Right atrium auricular region (tissue), 2 donors: ENCODE measurements at regions not wholly inside any gene's neighbourhood (a gene's known extent, or its start where the extent isn't known, plus 50 kb on each side); places are given as distances from the start of the nearest gene placed in this dataset.
"Not testable (repeated sequence)": the region's sequence is repeated elsewhere in the genome, so short reads cannot be mapped to it uniquely, and the experiment has no call there.

Experiments
- DNase-seq: peaks from one replicate; pipeline ENCODE4 v3.0.0-alpha.2; 2019; ENCODE audit warnings: low spot score
- H3K27ac ChIP-seq, 2 donors: fragments of 200-600 bp; sonication (generic); 1 replicate in 1 of 2; 2 replicates in 1 of 2; pipeline ENCODE4 v1.5.1; 2016 to 2019
- H3K27me3 ChIP-seq, 2 donors: fragments of 200-600 bp; sonication (generic); one replicate each; pipeline versions ENCODE4 v1.5.1 to v1.6.0; 2017 to 2019
- H3K36me3 ChIP-seq: fragments of 200-600 bp; sonication (generic); one replicate; pipeline ENCODE4 v1.5.1; 2016
- H3K4me1 ChIP-seq, 2 donors: fragments of 200-600 bp; sonication (generic); one replicate each; pipeline versions ENCODE4 v1.5.1 to v1.6.0; 2017 to 2019
- H3K4me3 ChIP-seq, 2 donors: fragments of 200-600 bp; sonication (generic); 1 replicate in 1 of 2; 2 replicates in 1 of 2; pipeline ENCODE4 v1.5.1; 2017 to 2019; ENCODE audit warnings: mild to moderate bottlenecking in 1 of 2, moderate library complexity in 1 of 2
- H3K9me3 ChIP-seq, 2 donors: fragments of 200-600 bp; sonication (generic); one replicate each; pipeline ENCODE4 v1.5.1; 2019
- TF ChIP-seq, protein P1 (sequence below), 2 donors: fragments of 200-600 bp; sonication (generic); IDR thresholded peaks; one replicate each; pipeline ENCODE4 v1.5.1; 2019; ENCODE audit warnings: antibody characterized with exemption in 2 of 2

GRCh38 chr16:16578701-16579100, 199.8 kb downstream of the NPIPA7 start:
- Histone ChIP-seq H3K4me1 (no peaks in the 10 kb centered on the region), H3K4me3 (no peak overlapping the region), H3K27me3 (no peaks in the 10 kb centered on the region), H3K36me3 (no peaks in the 10 kb centered on the region), H3K27ac (no peak overlapping the region), H3K9me3 (no peaks in the 10 kb centered on the region)
- TF ChIP-seq, protein P1, sequence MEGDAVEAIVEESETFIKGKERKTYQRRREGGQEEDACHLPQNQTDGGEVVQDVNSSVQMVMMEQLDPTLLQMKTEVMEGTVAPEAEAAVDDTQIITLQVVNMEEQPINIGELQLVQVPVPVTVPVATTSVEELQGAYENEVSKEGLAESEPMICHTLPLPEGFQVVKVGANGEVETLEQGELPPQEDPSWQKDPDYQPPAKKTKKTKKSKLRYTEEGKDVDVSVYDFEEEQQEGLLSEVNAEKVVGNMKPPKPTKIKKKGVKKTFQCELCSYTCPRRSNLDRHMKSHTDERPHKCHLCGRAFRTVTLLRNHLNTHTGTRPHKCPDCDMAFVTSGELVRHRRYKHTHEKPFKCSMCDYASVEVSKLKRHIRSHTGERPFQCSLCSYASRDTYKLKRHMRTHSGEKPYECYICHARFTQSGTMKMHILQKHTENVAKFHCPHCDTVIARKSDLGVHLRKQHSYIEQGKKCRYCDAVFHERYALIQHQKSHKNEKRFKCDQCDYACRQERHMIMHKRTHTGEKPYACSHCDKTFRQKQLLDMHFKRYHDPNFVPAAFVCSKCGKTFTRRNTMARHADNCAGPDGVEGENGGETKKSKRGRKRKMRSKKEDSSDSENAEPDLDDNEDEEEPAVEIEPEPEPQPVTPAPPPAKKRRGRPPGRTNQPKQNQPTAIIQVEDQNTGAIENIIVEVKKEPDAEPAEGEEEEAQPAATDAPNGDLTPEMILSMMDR (IDR thresholded peaks at IDR 0.05): no peak
- no peak for DNase-seq

- H3K4me1 ChIP-seq, H3K36me3 ChIP-seq, H3K27ac ChIP-seq, H3K27me3 ChIP-seq, H3K9me3 ChIP-seq, DNase-seq, H3K4me3 ChIP-seq: not testable (repeated sequence)
These were observed 204.0 kb downstream of the NPIPA7 start for GRCh38 chr16:16582916-16583315.

DNA sequence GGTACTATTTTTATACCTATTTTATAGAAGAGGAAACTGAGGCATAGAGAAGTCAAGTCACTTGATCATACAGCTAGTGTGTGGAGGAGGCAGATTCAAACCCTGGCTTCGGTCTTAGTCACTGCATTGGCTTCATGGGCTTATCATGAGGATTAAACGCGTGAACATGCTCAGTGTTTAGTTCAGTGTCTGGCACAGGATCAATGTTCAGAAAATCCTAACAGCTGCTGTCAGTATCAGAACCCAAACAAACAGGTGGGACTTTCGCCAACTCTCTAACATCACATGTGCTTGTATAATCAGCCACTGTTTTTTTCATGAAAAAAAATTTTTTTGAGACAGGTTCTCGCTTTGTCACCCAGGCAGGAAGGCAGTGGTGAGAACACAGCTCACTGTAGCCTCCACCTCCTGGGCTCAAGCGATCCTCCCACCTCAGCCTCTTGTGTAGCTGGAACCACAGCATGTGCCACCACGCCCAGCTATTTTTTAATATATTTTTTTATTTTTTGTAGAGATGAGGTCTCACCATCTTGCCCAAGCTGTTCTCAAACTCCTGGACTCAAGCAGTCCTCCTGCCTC, 207.2 kb downstream of the NPIPA7 start:
- DNase-seq, H3K27ac ChIP-seq, H3K9me3 ChIP-seq, H3K4me3 ChIP-seq, H3K27me3 ChIP-seq, H3K4me1 ChIP-seq, H3K36me3 ChIP-seq: not testable (repeated sequence)

DNA sequence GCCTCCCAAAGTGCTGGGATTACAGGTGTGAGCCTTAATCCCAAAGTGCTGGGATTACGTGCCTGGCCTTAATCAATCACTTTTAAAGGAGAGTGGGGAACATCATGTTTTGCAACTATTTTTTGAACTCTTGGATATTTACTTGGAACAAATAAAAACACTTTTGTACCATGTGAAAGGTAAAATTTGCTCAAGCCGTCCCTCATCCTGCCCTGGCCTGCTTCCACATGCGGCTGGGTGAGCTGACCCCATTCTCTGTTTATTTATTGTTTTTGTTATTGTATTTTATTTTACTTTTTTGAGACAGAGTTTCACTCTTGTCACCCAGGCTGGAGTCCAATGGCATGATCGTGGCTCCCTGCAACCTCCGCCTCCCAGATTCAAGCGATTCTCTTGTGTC, 208.0 kb downstream of the NPIPA7 start:
- not testable (repeated sequence) for H3K27ac ChIP-seq, DNase-seq, H3K4me3 ChIP-seq, H3K9me3 ChIP-seq, H3K27me3 ChIP-seq, H3K4me1 ChIP-seq, H3K36me3 ChIP-seq

DNA sequence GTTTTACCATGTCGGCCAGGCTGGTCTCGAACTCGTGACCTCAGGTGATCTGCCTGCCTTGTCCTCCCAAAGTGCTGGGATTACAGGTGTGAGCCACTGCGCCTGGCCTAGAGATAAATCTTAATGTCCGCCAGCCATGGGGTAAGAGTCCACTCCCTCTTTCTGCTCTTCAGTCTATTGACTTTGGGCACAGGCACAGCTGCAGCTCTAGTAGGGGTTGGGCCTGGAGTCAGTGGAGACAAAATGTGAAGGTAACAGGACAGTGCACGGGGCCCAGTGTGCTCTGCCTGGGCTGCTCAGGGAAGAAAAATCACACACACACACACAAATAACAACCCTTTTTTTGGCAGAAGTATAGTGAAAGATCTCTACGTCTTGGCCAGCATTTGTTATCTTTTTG, 209.5 kb downstream of the NPIPA7 start:
- H3K27me3 ChIP-seq, H3K27ac ChIP-seq, H3K4me3 ChIP-seq, H3K36me3 ChIP-seq, H3K4me1 ChIP-seq, H3K9me3 ChIP-seq, DNase-seq: not testable (repeated sequence)

- not testable (repeated sequence) for H3K27me3 ChIP-seq, DNase-seq, H3K9me3 ChIP-seq, H3K27ac ChIP-seq, H3K36me3 ChIP-seq, H3K4me3 ChIP-seq, H3K4me1 ChIP-seq
These were observed 211.8 kb downstream of the NPIPA7 start for GRCh38 chr16:16590654-16591318.

- DNase-seq: peak; percentile 68
- not testable (repeated sequence) for H3K4me3 ChIP-seq, H3K4me1 ChIP-seq, H3K27ac ChIP-seq, H3K36me3 ChIP-seq, H3K27me3 ChIP-seq, H3K9me3 ChIP-seq
- TF ChIP-seq, protein P1 (IDR thresholded peaks at IDR 0.05): peak; percentile 65 to 69
These were observed 214.4 kb downstream of the NPIPA7 start for GRCh38 chr16:16593156-16593863.

DNA sequence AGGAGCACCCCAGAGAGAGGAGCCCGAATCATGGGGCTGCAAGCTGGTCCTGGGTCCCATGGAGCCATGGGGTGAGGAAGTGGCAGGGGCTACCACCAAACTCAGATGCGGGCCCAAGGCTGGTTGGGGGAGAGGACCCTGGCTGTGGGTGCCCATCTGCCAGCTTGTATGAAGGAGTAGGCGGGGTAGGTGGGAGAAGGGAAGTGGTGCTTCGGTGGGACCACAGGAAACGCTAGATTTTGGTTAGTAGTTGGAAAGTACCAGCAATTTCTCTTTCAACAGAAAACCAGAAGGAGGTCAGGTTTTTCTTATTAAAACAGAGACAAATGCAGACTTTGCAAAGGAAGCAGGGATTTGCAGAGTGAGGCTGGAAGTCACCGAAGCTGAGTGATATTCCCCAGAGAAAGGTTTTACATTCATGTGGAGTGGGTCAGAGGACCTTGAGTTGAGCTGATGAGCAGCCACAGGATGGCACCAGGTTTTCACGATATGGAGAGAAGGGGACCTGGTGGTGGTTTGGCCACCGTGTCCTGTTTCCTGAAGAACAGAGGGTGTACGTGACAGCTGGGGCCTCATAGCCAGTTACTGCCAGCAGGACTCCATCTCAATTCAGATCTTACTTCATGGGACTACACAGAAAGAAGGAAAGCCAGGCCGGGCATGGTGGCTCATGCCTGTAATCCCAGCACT, 216.2 kb downstream of the NPIPA7 start:
- not testable (repeated sequence) for H3K27ac ChIP-seq, H3K9me3 ChIP-seq, DNase-seq, H3K4me1 ChIP-seq, H3K36me3 ChIP-seq, H3K27me3 ChIP-seq, H3K4me3 ChIP-seq

GRCh38 chr16:16601239-16601638, 222.3 kb downstream of the NPIPA7 start:
- not testable (repeated sequence) for H3K9me3 ChIP-seq, H3K4me1 ChIP-seq, H3K27ac ChIP-seq, H3K36me3 ChIP-seq, DNase-seq, H3K4me3 ChIP-seq, H3K27me3 ChIP-seq

GRCh38 chr16:16607401-16608082, 228.6 kb downstream of the NPIPA7 start:
- H3K36me3 ChIP-seq, H3K9me3 ChIP-seq, H3K4me1 ChIP-seq, H3K27ac ChIP-seq, H3K27me3 ChIP-seq, DNase-seq, H3K4me3 ChIP-seq: not testable (repeated sequence)

DNA sequence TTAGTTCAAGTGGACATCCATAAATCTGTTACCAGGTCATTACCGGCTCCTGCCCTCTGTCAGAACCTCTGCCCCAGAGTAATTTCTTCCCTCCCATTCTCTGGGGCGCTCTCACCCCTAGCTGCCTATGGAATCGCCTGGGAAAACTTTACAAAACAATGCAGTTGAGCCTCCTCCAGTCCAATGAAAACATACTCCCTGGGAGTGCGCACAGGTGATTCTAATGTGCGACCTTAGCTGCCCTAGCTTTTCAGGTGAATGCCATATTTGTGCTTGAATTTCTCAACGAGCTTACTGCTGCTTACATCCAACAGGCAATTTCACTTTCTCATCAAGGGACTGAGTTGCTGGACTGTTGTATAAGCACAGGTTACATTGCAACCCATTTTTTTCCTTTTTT, 230.7 kb downstream of the NPIPA7 start:
- H3K9me3 ChIP-seq, DNase-seq, H3K4me1 ChIP-seq, H3K36me3 ChIP-seq, H3K27ac ChIP-seq, H3K4me3 ChIP-seq, H3K27me3 ChIP-seq: not testable (repeated sequence)

GRCh38 chr16:16610389-16610967, 231.5 kb downstream of the NPIPA7 start:
- H3K27me3 ChIP-seq, H3K9me3 ChIP-seq, H3K36me3 ChIP-seq, DNase-seq, H3K27ac ChIP-seq, H3K4me1 ChIP-seq, H3K4me3 ChIP-seq: not testable (repeated sequence)
